Mucosa of descending colon (tissue), 3 donors: ENCODE measurements at regions not wholly inside any gene's neighbourhood (a gene's known extent, or its start where the extent isn't known, plus 50 kb on each side); places are given as distances from the start of the nearest gene placed in this dataset.

Experiments
- ATAC-seq: fragments of 200-7000 bp; cut with Tn5 transposase; one replicate; pipeline ENCODE4 v1.9.1; 2020; ENCODE audit warnings: mild to moderate bottlenecking, moderate library complexity
- DNase-seq, 3 donors: peaks; one replicate each; pipeline ENCODE4 v3.0.0-alpha.2; 2020
- H3K36me3 ChIP-seq: fragments of 200-600 bp; one replicate; pipeline ENCODE4 v1.8.0; 2021; ENCODE audit warnings: low read depth, mild to moderate bottlenecking
- H3K4me1 ChIP-seq: fragments of 200-600 bp; one replicate; pipeline ENCODE4 v1.8.0; 2021; ENCODE audit warnings: low read depth, mild to moderate bottlenecking
- H3K4me3 ChIP-seq: fragments of 200-600 bp; one replicate; pipeline ENCODE4 v1.8.0; 2021; ENCODE audit warnings: mild to moderate bottlenecking
- H3K9me3 ChIP-seq: fragments of 200-600 bp; one replicate; pipeline ENCODE4 v1.8.0; 2021; ENCODE audit warnings: mild to moderate bottlenecking
- intact Hi-C, 2 donors: fragments of 100-400 bp; cut with DNase I in 1 of 2; cut with micrococcal nuclease in 1 of 2; formaldehyde crosslinking; loops; one replicate each; pipeline versions ENCODE4 v1.11.0 to v1.11.1; 2022; cut with DNase I, micrococcal nuclease
- TF ChIP-seq, protein P1 (sequence below): fragments of 200-600 bp; IDR thresholded peaks from one replicate; pipeline ENCODE4 v1.8.0; 2022; ENCODE audit warnings: antibody characterized with exemption, mild to moderate bottlenecking
- donor health status: DM: no; HTN: no; CAD: no; lungs with moderate emphysema.
- donor health status: DM: no; HTN: no; CAD: no.
- donor health status: DM: no; HTN: yes; CAD: no.

GRCh38 chr5:160925281-160925680 lies 73.3 kb upstream of the ATP10B start:
- DNase-seq (no peak), ATAC-seq (no peak)
- Histone ChIP-seq H3K36me3 (no peaks in the 10 kb centered on the region), H3K4me1 (peaks cover 30% of the 10 kb centered on the region), H3K9me3 (no peaks in the 10 kb centered on the region), H3K4me3 (no peak overlapping the region)
- TF ChIP-seq, protein P1, sequence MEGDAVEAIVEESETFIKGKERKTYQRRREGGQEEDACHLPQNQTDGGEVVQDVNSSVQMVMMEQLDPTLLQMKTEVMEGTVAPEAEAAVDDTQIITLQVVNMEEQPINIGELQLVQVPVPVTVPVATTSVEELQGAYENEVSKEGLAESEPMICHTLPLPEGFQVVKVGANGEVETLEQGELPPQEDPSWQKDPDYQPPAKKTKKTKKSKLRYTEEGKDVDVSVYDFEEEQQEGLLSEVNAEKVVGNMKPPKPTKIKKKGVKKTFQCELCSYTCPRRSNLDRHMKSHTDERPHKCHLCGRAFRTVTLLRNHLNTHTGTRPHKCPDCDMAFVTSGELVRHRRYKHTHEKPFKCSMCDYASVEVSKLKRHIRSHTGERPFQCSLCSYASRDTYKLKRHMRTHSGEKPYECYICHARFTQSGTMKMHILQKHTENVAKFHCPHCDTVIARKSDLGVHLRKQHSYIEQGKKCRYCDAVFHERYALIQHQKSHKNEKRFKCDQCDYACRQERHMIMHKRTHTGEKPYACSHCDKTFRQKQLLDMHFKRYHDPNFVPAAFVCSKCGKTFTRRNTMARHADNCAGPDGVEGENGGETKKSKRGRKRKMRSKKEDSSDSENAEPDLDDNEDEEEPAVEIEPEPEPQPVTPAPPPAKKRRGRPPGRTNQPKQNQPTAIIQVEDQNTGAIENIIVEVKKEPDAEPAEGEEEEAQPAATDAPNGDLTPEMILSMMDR = no peak
- intact Hi-C loops = no loop called here

- DNase-seq = peak in 2 of 3 donors; percentile 63 to 93
- H3K9me3 ChIP-seq = no peaks in the 10 kb centered on the region
- H3K36me3 ChIP-seq = no peaks in the 10 kb centered on the region
- TF ChIP-seq, protein P1 = no peak
- peak; percentile 81 for ATAC-seq
- intact Hi-C loops = no loop called here
- H3K4me3 ChIP-seq = no peak overlapping the region
- peaks cover 30% of the 10 kb centered on the region for H3K4me1 ChIP-seq
Measured at GRCh38 chr5:160923936-160924710, 72.1 kb upstream of the ATP10B start.

- no peak for ATAC-seq
- intact Hi-C loops = no loop called here
- no peak for DNase-seq
Measured at GRCh38 chr5:160923411-160923810, 71.4 kb upstream of the ATP10B start.

GRCh38 chr5:160922311-160922710 lies 70.3 kb upstream of the ATP10B start:
- Histone ChIP-seq H3K36me3 (no peaks in the 10 kb centered on the region), H3K9me3 (no peaks in the 10 kb centered on the region), H3K4me1 (peaks cover 29% of the 10 kb centered on the region), H3K4me3 (no peak overlapping the region)
- TF ChIP-seq, protein P1 = no peak
- intact Hi-C loops = no loop called here
- DNase-seq (no peak), ATAC-seq (no peak)

More at GRCh38 chr5:160923411-160923810, 71.4 kb upstream of the ATP10B start:
- Histone ChIP-seq H3K9me3 (no peaks in the 10 kb centered on the region), H3K36me3 (no peaks in the 10 kb centered on the region), H3K4me3 (no peak overlapping the region), H3K4me1 (peaks cover 30% of the 10 kb centered on the region)
- TF ChIP-seq, protein P1 = no peak

DNA sequence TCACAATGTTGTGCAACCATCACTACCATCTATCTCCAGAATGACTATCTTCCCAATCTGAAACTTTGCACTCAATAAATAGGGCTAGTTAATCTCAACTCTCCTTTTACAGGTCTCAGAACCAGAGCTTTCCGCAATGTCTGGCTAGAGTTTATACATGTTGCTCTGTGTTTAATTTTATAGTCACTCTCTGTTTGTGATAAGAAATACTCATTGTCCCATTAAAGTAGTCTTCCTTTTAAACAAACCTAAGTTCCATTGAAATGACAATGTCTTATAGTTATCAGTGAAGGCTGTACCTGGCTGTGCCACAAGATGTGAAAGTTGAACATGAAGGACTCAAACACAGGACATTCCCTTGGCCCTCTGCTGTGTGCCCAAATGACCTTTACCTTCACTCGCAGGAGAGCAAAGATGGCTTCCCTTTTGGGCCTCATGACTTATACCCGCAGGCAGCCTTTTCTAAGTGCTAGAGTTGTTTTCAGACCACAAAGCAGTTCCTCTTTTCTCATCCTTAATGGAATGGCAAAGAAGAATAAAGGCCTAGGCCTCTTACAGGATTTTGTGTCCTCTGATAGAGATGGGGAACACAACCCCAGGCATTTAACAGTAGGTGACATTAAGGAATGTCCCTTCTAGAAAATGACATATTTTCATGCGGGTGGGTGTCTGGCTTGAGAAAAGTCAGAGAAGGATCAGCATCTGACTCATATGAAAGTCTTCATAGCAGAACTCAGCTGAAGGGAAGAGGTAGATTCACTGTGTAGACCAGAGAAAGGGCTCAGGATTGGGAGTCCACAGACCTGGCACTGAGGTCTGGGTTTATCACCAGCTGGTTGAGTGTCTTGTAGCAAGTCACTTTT lies 69.6 kb upstream of the ATP10B start:
- no peak for ATAC-seq
- DNase-seq = no peak
- Histone ChIP-seq H3K4me3 (no peak overlapping the region), H3K36me3 (no peaks in the 10 kb centered on the region), H3K4me1 (peaks cover 22% of the 10 kb centered on the region), H3K9me3 (no peaks in the 10 kb centered on the region)
- intact Hi-C loops = no loop called here
- TF ChIP-seq, protein P1 = no peak
